ENCODE measurements at regions not wholly inside any gene's neighbourhood (a gene's known extent, or its start where the extent isn't known, plus 50 kb on each side); places are given as distances from the start of the nearest gene placed in this dataset.

DNA sequence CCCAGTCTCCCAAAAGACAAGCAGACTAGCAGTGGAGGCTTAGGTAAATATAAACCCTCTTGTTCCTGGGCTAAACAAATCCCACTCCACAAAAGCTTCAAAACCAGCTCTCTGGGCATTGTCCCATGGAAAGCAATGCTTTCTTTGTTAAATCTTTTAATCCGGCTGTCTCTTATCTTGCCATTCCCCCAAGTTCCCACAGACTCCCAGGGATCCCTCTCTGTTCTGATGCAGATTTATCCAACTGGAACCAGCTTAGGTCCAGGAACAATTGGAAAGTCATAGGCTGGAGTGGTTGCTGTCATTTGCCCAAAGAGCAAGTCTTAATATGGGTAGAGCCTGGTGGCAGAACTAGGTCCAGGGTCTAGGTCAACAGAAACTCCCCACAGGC, 110.1 kb upstream of the ATP1A1 start:
- no peak for DNase-seq (ENCODE audit: low spot score)

DNA sequence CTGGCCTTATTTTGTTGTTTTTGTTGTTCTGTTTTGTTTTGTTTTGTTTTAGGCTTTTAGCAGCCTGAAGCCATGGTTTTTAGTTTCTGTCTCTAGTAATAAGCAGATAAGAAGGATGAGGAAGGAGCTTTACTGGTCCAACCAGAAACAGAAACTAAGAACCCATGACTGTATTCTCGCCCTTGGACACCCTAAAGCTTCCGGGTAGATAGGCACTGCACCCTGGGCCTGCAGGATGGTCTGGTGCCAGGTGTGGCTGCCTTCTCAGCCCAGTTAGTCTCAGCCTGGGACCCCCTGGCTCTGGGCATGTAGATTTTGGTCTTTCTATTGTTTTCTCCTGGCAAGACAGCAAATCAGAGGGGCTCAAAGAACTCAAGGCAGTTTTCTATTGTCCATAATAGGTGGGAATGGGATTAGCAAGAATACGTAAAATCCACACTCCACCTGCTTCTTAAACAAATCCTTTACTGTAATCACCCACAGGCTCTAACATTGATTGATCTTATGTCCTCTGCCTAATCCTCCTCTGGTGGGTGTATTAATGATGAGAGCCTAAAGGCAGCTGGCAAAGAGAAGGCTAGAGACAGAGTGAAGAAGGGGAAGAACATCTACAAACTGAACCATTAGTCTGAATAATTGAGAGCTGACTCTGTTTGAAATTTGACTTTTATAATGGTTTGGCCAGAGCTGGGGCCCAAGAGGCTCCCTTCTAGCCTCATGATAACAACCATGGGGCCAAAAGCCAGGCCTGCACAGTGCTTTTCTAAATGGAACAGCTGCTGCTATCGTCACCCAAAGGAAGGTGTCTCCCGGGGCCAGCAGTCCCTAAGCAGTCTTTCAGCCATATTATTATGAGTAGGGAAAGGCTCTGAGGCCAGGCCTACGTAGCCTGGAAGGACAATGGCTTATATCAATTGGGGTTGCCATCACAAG, 106.8 kb upstream of the ATP1A1 start:
- DNase-seq (ENCODE audit: low spot score) = no peak

DNA sequence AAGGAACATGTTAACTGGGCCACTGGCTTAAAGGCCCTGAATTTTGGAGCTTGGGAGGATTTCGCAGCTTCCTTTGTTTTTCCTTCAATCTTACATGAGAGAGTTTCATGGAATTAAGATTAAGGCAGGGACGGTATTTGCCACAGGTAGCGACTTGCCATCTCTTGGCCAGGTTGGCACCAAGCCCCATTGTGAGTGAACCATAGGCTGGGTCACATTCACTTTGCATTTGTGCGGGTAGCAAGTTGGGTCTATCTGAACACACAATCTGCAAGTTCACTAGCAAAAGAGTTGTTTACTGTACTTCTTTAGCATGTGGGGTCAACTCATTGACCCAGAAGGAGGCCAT, 106.2 kb upstream of the ATP1A1 start:
- DNase-seq (ENCODE audit: low spot score) = no peak

DNA sequence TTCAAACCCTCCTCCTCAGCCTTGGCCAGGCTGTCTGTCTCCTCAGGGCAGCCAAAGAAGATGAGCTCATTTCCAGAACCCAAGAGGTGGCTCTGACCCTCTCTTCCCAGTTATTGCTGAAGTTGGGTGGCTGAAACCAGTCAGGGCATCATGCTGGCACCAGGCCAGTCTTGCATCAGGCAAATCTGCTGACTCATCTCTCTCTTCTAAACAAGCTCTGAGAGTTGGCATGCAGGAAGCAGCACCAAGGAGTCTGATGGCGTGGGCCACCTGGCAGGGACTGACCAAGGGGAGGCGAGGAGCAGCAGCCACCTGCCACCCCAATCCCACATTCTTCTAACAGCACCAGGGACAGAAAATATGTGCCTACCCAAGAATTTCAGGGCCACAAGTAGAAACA, 104.8 kb upstream of the ATP1A1 start:
- no peak for DNase-seq (ENCODE audit: low spot score)

DNA sequence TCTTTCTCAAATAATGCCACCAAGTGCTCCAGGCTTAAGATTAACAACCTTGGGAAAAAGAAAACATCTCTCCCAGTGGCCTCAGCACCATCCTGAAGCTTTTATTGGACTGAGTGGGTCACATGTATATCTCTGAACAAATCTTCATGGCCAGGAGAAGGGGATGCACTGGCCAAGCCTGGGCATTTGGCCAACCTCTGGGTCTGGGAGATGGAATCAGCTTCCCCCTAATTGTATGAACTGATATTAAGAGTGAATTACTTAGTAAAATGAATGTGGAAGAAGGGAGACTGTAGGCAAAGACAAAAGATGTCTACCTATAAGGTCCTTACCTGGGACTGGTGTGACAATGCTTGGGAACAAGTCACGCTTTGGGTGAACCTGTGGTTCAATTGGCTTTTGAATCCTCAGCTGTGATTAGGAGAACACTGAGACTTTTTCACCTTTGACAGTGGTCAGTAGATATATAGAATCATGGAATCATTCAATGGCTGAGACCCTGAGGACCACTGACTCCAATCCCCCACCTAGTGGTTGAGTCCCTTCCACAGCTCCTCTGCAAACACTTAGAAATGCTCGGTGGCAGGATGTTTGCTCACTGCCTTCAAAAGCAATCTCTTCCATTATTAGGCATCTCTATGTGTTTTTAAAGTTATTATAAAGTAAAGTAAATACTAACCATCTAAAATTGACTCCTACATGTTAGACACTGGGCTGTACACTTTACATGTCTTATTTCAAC, 102.6 kb upstream of the ATP1A1 start:
- no peak for DNase-seq (ENCODE audit: low spot score)

DNA sequence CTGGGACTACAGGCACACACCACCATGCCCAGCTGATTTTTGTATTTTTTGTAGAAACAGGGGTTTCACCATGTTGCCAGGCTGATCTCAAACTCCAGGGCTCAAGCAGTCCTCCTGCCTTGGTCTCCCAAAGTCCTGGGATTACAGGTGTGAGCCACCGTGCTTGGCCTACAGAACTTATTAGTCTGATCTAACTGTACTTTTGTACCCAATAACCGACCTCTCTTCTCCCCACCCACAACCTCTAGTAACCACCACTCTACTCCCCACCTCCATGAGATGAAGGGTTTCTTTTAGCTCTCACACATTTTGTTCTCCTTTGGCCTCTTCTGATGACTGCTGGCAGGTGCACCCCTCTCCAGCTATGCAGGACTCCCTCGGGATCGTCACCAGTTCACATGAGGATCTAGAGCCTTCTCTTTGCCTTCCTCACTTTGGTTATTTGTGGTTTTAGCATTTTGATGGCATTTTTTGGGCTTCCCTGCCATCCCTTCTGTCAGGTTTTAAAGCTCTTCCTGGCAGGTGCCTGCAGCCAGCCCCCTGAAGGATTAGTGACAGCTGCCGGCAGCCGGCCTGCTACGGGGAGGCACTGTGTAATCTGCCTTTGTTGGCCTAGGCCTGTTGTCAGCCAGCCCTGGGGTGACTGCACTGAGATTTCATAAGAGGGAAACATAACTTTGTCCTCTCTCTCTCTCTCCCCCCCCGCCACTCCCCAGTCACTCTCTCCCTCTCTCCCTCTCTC, 99.8 kb upstream of the ATP1A1 start:
- no peak for DNase-seq (ENCODE audit: low spot score)

DNA sequence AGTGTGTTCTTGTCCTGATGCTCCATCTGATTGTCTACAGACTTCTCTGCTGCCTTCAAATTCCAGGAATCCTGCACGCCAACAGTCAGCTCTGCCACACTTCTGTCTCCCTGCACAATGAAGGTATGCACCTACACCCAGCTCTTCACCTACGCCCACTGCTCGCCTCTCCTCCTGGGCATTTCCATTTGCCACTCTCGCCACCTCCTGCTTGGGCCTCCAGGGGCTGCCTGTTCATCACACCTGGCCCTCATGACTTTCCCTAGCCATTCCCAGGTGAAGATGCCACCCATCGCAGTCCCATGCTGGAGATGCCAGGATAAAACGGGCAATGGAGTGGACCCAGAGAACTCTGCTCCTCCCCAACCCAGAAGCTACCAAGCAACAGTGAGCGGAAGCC, 96.5 kb upstream of the ATP1A1 start:
- no peak for DNase-seq (ENCODE audit: low spot score)

DNA sequence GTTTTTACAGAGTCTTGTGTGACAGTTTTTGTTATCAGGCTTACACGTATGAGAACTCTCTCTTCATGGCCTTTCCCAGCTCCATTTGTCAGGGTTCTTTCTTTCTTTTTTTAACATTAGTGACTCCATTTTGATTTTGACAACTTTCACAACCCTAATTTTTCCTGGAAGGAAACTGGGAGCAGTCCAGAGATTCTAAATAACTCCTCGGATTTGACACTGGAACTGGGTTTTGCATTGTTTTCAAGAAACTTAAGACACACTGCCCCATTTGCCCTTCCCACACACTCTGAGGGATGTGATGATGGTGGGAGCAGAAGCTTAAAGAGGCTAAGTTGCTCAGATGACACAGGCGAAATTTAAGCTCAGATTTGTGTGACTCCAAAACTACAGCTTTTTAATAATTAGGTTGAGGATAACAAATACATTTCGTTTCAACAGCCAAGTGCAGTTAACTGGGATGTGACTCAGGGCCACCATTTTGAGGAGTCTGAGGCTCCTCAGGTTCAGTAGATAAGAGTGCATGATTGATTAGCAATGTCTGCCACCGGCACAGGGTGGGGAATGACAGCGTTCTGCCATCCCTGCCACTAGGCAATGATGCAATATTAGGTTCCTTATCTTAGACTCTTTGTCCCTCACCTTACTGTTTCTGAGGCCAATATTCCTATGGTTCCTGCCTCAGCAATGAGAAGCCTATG, 95.1 kb upstream of the ATP1A1 start:
- no peak for DNase-seq (ENCODE audit: low spot score)

DNA sequence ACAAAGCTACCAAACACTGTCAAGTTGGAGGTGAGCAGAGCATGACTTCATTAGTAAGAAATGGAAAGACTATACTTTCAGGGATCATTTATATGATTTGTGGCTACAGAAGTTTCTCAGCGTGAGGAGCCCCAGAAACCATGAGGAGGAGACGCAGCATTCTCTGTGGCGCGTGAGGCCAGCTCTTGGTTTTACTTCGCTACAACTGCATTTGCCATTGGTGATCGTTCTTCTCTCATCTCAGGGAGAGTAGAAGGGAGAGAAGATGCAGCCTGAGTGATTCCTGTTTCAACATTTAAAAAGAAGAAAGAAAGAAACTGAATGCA, 94.5 kb upstream of the ATP1A1 start:
- no peak for DNase-seq (ENCODE audit: low spot score)

DNA sequence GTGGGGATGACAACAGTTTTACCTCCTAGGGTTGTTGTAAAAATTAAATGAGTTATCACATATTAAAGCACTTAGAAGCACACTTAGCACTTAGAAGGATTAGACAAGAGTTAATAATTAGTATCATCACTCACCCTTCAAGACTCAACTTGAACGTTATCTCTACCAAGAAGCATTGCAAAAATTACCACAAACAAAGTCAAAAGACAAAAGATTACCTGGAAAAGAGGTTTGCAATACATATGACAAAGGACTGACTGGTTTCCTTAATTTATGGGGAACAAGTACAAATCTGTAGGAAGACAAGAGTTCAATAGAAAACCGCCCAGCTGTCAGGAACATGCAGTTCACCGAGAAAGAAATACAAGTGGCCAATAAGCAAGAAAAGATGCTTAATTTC, 93.3 kb upstream of the ATP1A1 start:
- no peak for DNase-seq (ENCODE audit: low spot score)

DNA sequence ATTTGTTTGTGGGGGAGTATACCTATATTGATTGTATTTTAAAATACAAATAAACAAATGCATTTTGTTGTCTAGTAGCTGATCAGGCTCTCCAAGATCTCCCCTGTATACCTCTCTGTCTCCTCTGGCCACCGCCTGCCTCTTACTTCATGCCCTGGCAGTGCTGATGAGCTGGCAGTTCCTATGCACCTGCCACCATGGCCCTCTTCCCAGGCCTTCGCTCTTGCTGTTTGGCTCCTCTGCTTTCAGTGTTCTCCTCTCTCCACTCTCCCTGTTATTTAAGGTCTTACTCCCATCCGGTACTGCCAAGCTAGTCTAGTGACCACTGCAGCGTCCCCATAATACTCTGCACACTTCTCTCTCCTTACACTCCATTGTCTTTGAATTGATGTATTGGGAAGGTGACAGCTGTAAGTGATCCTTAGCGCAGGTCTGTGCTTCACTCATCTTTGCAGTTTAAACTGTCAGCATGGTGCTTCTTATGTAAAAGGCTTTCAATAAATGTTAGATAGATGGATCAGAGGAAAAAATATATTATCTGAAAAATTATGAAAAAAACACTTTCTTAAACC, 88.1 kb upstream of the ATP1A1 start:
- DNase-seq (ENCODE audit: low spot score) = no peak

DNA sequence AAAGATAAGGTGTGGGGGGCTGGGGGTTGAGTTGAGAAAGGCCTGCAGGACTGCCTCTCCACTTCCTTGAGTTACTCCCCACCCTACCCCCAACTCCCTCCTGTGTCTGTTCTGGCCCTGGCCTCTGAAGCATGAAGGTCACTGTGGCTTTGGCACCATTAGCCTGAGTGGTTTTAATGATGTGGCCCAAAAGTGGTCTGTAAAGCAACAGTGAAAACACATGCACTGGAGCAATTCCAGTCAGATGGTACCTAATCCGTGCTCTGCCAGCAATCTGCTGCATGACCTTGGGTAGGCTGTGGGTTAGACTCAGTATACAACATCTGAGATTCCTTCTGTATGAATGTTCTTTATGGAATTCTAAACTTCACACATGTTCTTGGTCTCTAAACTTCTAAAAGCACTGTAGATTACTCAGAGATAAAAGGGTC, 86.5 kb upstream of the ATP1A1 start:
- peak; percentile 5 for DNase-seq (ENCODE audit: low spot score)

DNA sequence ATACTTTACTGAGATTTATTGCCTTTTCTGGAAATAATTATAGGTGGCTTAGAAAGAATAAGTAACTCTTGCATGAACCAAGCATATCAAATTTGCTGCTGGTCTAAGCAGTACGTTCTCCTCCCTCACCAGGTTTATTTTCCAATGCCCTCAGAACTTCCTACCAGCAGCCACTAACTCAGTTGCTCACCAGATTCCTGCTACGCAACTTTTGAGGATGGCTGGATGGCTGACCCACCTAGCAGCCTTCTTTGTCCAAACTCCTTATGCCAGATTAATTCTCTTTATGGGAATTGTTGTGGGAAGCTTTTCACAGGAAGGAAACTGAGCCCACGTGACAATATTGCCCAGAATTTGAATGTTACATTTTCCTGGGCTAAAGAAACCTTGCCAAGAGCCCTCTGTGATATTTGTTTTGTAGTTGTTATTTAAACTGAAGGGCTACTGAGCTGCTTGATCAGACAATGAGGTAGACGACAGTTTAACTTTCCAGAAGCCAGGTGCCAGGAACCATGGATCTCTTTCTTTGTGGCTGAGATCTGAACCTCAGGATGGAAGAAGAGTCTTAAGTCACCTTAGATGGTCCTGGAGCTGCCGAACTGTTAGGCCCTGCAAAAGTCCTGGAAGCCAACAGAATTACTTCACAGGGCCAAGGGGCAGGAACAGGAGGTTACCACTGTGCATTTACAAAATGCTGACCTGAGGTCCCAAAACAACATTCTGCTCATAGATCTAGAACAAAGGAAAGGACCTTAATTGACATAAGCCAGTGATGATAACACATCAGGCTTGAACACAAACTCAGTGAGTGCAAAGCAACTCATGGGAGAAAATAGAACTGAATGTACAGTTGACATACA, 85.5 kb upstream of the ATP1A1 start:
- no peak for DNase-seq (ENCODE audit: low spot score)

DNA sequence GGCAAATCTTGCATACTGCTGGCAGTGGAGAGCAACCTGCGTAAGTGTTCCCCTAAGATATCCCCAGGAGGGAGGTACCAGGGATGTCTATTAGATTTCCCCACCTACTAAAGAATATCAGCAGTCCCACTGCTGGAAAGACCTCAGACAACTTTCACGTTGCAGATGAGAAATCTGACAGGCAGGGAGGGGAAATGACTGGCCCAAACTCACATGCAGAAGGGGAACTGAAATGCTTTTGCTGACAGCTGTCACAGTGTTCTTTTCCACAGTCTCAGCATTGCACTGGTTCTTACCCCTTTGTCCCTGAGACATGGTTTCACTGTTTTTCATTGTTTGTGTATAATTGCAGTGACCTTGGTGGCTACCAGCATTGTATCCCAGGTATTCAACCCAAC, 84.8 kb upstream of the ATP1A1 start:
- DNase-seq (ENCODE audit: low spot score) = no peak

DNA sequence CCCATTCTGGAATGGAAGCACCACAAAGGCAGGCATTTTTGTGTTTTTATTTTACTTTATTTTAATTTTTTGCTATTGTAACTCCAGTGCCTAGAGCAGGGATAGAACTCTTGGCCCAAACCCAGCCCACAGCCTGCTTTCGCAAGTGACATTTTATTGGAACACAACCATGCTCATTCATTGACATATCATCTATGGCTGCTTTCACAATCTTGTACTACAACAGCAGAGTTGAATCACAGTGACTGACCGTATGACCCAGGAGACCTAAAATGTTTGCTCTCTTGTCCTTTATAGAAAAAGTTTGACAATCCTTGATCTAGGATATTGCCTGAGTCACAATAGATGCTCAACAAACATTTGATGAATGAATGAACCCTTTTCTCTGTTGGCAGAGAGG, 83.9 kb upstream of the ATP1A1 start:
- no peak for DNase-seq (ENCODE audit: low spot score)

DNA sequence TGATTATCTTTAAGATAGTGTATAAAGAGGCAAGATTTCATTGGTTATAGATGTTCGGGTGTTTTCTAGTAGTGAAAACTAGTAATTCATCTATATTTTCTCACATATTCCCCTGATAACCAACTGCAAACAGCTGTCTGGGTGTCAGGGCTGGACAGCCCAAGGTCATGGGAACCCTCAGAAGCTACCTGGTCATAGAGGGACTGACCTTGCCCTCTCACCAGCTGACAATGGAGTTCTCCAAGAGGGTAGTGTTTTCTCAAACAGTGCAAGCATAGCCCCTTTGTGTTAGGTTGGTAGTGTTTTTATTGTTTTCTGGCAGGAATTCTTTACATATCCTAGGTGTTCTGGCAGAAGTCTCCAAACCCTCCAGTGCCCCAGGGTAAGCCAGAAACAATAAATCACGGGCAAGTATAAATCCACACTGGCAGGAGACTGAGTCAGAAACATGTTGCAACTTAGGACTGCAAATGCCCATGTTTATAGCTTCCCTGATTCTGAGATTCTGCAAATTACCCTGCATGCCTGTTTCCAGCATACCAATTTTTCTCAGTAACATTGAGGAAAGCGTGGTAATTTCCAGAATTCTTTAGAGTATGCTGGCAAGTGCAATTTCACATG, 82.8 kb upstream of the ATP1A1 start:
- no peak for DNase-seq (ENCODE audit: low spot score)

DNA sequence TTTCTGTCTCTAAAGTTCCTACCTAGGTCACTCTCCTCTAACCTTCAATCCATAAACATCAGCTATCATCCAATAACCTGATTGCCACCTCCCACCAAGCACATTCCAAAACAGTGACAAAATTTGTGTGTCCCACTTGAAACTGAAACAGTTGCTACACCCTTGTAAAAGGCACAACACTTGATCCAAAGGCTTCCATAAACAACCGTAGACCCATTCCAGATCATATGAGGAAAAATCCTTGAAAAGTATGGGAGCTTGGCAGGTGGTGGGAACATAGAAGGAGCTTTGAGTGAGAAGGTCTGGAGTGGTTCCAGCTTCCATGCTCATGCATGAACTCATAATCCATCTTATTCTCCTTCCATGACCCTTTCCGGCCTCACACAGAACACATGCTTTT, 82.0 kb upstream of the ATP1A1 start:
- no peak for DNase-seq (ENCODE audit: low spot score)

DNA sequence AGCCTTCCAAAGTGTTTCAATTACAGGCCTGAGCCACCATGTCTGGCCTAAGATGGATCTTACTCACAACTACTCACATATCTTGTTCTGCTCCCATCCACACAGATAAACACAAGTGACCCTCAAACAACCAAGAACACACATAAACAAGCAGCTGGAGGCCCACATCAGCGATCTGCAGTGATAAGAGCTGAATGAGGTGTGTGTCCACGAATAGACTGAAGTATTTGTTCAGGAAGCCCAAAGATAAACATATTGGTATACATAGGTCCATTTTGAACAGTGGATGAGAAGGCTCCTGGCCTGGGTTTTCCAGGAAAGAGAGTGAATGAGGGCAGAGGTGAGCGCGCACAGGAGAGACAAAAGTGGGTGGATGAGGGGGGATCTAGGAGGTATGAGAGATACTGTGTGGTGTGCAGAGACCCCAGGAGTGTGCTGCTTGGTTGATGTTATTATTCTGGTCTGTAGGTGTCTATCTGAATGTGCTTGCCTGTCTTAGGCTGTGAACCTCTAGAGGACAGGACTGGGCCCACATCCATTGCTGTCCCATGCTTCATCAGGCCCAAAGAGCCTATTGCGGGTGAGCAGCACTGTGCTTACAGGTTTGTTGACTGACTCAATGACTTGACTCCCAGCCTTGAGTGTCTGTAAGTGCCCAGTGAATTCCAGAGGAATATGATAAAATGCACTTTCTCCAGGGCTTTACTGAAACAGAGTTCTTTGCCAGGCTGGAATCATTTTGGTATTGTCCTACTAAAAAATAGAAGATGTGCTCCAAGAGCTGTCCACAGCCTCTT, 79.9 kb upstream of the ATP1A1 start:
- no peak for DNase-seq (ENCODE audit: low spot score)

DNA sequence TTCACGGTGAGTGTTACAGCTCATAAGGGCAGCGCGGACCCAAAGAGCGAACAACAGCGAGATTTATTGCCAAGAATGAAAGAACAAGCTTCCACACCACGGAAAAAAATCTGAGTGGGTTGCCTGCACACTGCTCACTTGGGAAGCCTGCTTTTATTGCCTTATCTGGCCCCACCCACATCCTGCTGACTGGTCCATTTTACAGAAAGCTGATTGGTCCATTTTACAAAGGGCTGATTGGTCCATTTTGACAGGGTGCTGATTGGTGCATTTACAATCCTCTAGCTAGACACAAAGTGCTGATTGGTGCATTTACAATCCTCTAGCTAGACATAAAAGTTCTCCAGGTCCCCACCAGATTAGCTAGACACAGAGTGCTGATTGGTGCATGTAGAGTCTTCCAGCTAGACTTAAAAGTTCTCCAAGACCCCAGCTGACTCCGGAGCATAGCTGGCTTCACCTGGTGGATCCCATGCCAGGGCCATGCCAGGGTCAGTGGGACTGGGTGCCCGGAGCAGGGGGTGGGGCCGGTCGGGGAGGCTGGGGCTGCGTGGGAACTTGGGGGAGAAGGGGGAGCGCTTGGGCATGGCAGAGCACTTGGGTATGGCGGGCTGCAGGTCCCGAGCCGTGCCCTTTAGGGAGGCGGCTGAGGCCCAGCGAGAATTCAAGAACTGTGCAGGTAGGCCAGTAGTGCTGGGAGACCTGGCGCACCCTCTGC, 75.4 kb upstream of the ATP1A1 start:
- DNase-seq (ENCODE audit: low spot score) = no peak

Data from AG08395 (cell line).